ENCODE measurements at regions not wholly inside any gene's neighbourhood (a gene's known extent, or its start where the extent isn't known, plus 50 kb on each side); places are given as distances from the start of the nearest gene placed in this dataset.

- no peak overlapping the region for H3K4me3 ChIP-seq
- TF ChIP-seq POLR2A (IDR thresholded peaks at IDR 0.05) (no peak), POLR2AphosphoS5 (IDR thresholded peaks at IDR 0.05) (no peak), EP300 (IDR thresholded peaks at IDR 0.05; ENCODE audit: low read depth) (no peak)
- TF ChIP-seq, protein P1, sequence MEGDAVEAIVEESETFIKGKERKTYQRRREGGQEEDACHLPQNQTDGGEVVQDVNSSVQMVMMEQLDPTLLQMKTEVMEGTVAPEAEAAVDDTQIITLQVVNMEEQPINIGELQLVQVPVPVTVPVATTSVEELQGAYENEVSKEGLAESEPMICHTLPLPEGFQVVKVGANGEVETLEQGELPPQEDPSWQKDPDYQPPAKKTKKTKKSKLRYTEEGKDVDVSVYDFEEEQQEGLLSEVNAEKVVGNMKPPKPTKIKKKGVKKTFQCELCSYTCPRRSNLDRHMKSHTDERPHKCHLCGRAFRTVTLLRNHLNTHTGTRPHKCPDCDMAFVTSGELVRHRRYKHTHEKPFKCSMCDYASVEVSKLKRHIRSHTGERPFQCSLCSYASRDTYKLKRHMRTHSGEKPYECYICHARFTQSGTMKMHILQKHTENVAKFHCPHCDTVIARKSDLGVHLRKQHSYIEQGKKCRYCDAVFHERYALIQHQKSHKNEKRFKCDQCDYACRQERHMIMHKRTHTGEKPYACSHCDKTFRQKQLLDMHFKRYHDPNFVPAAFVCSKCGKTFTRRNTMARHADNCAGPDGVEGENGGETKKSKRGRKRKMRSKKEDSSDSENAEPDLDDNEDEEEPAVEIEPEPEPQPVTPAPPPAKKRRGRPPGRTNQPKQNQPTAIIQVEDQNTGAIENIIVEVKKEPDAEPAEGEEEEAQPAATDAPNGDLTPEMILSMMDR (IDR thresholded peaks at IDR 0.05): no peak
- in situ Hi-C loops (cut with MboI; ENCODE audit: low pct_ligation_motif_present in 1 of 4, low pct_unique_long_range_greater_than_20kb in 1 of 4, low sequenced_read_pairs in 3 of 4) (no loop called here), intact Hi-C loops (cut with DNase I; ENCODE audit: low total_unique reads) (no loop called here)
- H3K27ac ChIP-seq: no peak overlapping the region
- no peaks in the 10 kb centered on the region for H3K4me1 ChIP-seq
- H3K36me3 ChIP-seq: no peaks in the 10 kb centered on the region
- DNase-seq: no peak
- H3K9me3 ChIP-seq: no peaks in the 10 kb centered on the region
- WGBS, 2 donors (ENCODE audit: low coverage in 1 of 2): 73 to 87% methylated on average over 5 to 6 of the region's 6 CpGs
- H3K27me3 ChIP-seq: no peaks in the 10 kb centered on the region
Observed at GRCh38 chr15:93274257-93274656, 185.2 kb upstream of the RGMA start.

DNA sequence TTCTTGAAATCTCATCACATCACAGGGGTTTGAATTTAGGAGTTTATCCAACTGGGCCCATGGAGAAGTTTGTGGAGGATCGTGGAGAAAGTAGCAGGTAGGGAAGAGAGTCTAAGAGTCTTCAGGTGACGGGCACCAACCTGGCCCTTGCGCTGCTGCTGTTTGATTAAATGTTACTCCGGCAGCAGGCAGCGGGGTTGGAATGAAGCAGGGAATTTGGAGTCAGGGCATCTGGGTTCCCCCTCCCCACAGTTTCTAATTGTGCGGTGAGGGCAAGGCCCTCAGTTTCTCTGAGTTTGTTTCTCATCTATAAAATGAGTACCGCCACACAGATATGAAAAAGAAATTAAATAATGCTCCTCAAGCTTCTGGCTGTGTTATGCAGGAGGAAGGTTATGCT is 182.9 kb upstream of the RGMA start:
- 85 to 92% methylated on average over 4 to 7 of the region's 7 CpGs for WGBS, 2 donors (ENCODE audit: low coverage in 1 of 2)
- H3K27me3 ChIP-seq: no peaks in the 10 kb centered on the region
- H3K4me3 ChIP-seq: no peak overlapping the region
- in situ Hi-C loops (cut with MboI; ENCODE audit: low pct_ligation_motif_present in 1 of 4, low pct_unique_long_range_greater_than_20kb in 1 of 4, low sequenced_read_pairs in 3 of 4) (no loop called here), intact Hi-C loops (cut with DNase I; ENCODE audit: low total_unique reads) (no loop called here)
- no peak for DNase-seq
- no peaks in the 10 kb centered on the region for H3K9me3 ChIP-seq
- H3K36me3 ChIP-seq: no peaks in the 10 kb centered on the region
- no peak for TF ChIP-seq POLR2AphosphoS5 (IDR thresholded peaks at IDR 0.05)
- TF ChIP-seq, protein P1 (IDR thresholded peaks at IDR 0.05): no peak
- no peak for TF ChIP-seq EP300 (IDR thresholded peaks at IDR 0.05; ENCODE audit: low read depth)
- no peak for TF ChIP-seq POLR2A (IDR thresholded peaks at IDR 0.05)
- H3K27ac ChIP-seq: no peak overlapping the region
- H3K4me1 ChIP-seq: no peaks in the 10 kb centered on the region

- Histone ChIP-seq H3K27me3 (no peaks in the 10 kb centered on the region), H3K36me3 (no peaks in the 10 kb centered on the region), H3K4me3 (no peak overlapping the region), H3K27ac (no peak overlapping the region), H3K4me1 (no peaks in the 10 kb centered on the region), H3K9me3 (no peaks in the 10 kb centered on the region)
- TF ChIP-seq POLR2AphosphoS5 (IDR thresholded peaks at IDR 0.05): no peak
- no peak for TF ChIP-seq POLR2A (IDR thresholded peaks at IDR 0.05)
- TF ChIP-seq, protein P1 (IDR thresholded peaks at IDR 0.05): no peak
- no peak for TF ChIP-seq EP300 (IDR thresholded peaks at IDR 0.05; ENCODE audit: low read depth)
- 52% methylated on average over 8 of the region's 8 CpGs; no CpG with 5 or more reads in 1 of the 2 donors for WGBS, 2 donors (ENCODE audit: low coverage in 1 of 2)
- in situ Hi-C loops (cut with MboI; ENCODE audit: low pct_ligation_motif_present in 1 of 4, low pct_unique_long_range_greater_than_20kb in 1 of 4, low sequenced_read_pairs in 3 of 4) (no loop called here), intact Hi-C loops (cut with DNase I; ENCODE audit: low total_unique reads) (no loop called here)
- no peak for DNase-seq
Observed at GRCh38 chr15:93270937-93271467, 182.0 kb upstream of the RGMA start.

DNA sequence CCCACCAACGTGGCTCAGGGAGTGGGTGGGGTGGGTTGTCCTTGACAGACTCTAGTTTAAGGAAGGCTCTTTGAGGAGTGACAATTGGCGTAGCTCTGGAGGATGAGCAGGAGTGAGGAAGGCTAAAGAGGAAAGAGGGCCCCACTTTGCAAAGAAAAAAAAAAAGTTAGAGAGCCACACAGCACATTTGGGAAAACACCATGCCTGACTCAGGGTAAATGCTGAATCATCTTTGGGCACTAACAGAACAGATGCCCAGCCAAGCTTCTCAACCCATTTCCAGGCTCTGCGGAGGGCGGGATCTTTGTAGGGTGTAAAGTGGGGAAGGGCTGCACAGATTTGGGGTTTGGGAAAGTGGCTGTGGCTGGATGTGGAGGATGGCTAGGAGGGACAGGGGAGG is 179.1 kb upstream of the RGMA start:
- no peak for DNase-seq
- intact Hi-C loops (cut with DNase I; ENCODE audit: low total_unique reads) (no loop called here), in situ Hi-C loops (cut with MboI; ENCODE audit: low pct_ligation_motif_present in 1 of 4, low pct_unique_long_range_greater_than_20kb in 1 of 4, low sequenced_read_pairs in 3 of 4) (no loop called here)
- Histone ChIP-seq H3K36me3 (no peaks in the 10 kb centered on the region), H3K27ac (no peak overlapping the region), H3K27me3 (no peaks in the 10 kb centered on the region), H3K4me1 (no peaks in the 10 kb centered on the region), H3K4me3 (no peak overlapping the region), H3K9me3 (no peaks in the 10 kb centered on the region)
- WGBS, 2 donors (ENCODE audit: low coverage in 1 of 2): 67 to 87% methylated on average over 3 to 4 of the region's 4 CpGs
- TF ChIP-seq, protein P1 (IDR thresholded peaks at IDR 0.05): no peak
- no peak for TF ChIP-seq POLR2AphosphoS5 (IDR thresholded peaks at IDR 0.05)
- no peak for TF ChIP-seq EP300 (IDR thresholded peaks at IDR 0.05; ENCODE audit: low read depth)
- no peak for TF ChIP-seq POLR2A (IDR thresholded peaks at IDR 0.05)
